Endothelial cell of umbilical vein (primary cell): ENCODE measurements at regions not wholly inside any gene's neighbourhood (a gene's known extent, or its start where the extent isn't known, plus 50 kb on each side); places are given as distances from the start of the nearest gene placed in this dataset.

Experiments
- BruUV-seq: library from RNA; stranded (reverse); fragments of 400-500 nt; replicated peaks from 2 replicates; lab custom pipeline; 2021; lab: Mats Ljungman, UMichigan
- CTCF ChIA-PET: fragments of 300-600, 350-600 bp; sonication (Branson Sonifier 250); formaldehyde crosslinking; loops from one replicate; lab custom pipeline; 2021; ENCODE audit warnings: antibody characterized with exemption, inconsistent platforms; lab: Charles Lee
- POLR2A ChIA-PET: fragments of 300-600, 350-600 bp; sonication (Branson Sonifier 250); formaldehyde crosslinking; loops from one replicate; lab custom pipeline; 2021; ENCODE audit warnings: antibody characterized with exemption, inconsistent platforms; lab: Charles Lee
- DNase-seq: peaks from one replicate; pipeline ENCODE4 v3.0.0-alpha.2; 2011; ENCODE audit warnings: low read depth, low spot score
- FAIRE-seq: peaks from 2 replicates; lab custom pipeline; 2011; peaks lifted over from hg19 to GRCh38; lab: Jason Lieb, UNC
- H2AFZ ChIP-seq: 2 replicates; pipeline ENCODE4 v1.6.0; 2012; ENCODE audit warnings: low read depth, low read length, control low read depth, inconsistent platforms
- H3K27ac ChIP-seq: 2 replicates; pipeline ENCODE4 v1.5.1; 2011; ENCODE audit warnings: low read depth, mild to moderate bottlenecking, control low read depth, low read length, moderate library complexity; ENCODE audit not compliant: insufficient read depth
- H3K27me3 ChIP-seq, 2 experiments: 2 replicates each; pipeline versions ENCODE4 v1.6.0 to v1.6.1; 2011; ENCODE audit warnings: low read length in 2 of 2, mixed read lengths in 1 of 2; ENCODE audit not compliant: control insufficient read depth in 2 of 2, insufficient read depth in 2 of 2
- H3K36me3 ChIP-seq, 2 experiments: 2 replicates in 1 of 2; 3 replicates in 1 of 2; pipeline ENCODE4 v1.5.1; 2011; ENCODE audit warnings: low read length in 2 of 2, mild to moderate bottlenecking in 1 of 2, moderate library complexity in 1 of 2; ENCODE audit not compliant: control insufficient read depth in 2 of 2, insufficient read depth in 2 of 2; ENCODE audit errors: extremely low read depth in 1 of 2
- H3K4me1 ChIP-seq: 3 replicates; pipeline ENCODE4 v1.5.1; 2011; ENCODE audit warnings: mild to moderate bottlenecking, low read length; ENCODE audit not compliant: control insufficient read depth, insufficient read depth; ENCODE audit errors: extremely low read depth
- H3K4me2 ChIP-seq: 2 replicates; pipeline ENCODE4 v1.6.1; 2011; ENCODE audit warnings: low read length, control low read depth, mixed read lengths; ENCODE audit not compliant: insufficient read depth
- H3K4me3 ChIP-seq, 3 experiments: fragments of 200-600 bp in 1 of 3; sonication (generic), shearing (Covaris generic) in 1 of 3; replicated peaks in 1 of 3; 2 replicates each; pipeline ENCODE4 v1.5.1; 2011 to 2016; ENCODE audit warnings: control low read depth in 3 of 3, low read length in 3 of 3, mild to moderate bottlenecking in 2 of 3, inconsistent platforms in 1 of 3, low read depth in 1 of 3, moderate library complexity in 1 of 3; ENCODE audit not compliant: insufficient read depth in 1 of 3
- H3K79me2 ChIP-seq: 2 replicates; pipeline ENCODE4 v1.6.0; 2012; ENCODE audit warnings: low read length, inconsistent platforms; ENCODE audit not compliant: control insufficient read depth, insufficient read depth
- H3K9ac ChIP-seq: replicated peaks from 2 replicates; pipeline ENCODE3; 2011; ENCODE audit warnings: low read length, control low read depth; ENCODE audit not compliant: insufficient read depth; ENCODE audit errors: extremely low read depth
- H3K9me1 ChIP-seq: replicated peaks from 3 replicates; pipeline ENCODE4 v1.6.0; 2011; ENCODE audit warnings: mild to moderate bottlenecking, low read length; ENCODE audit not compliant: control insufficient read depth, insufficient read depth; ENCODE audit errors: extremely low read depth
- H3K9me3 ChIP-seq: replicated peaks from 2 replicates; pipeline ENCODE4 v1.5.1; 2012; ENCODE audit warnings: low read length, inconsistent platforms; ENCODE audit not compliant: control insufficient read depth, insufficient read depth
- H4K20me1 ChIP-seq: replicated peaks from 2 replicates; pipeline ENCODE3; 2011; ENCODE audit warnings: mild to moderate bottlenecking, low read length; ENCODE audit not compliant: control insufficient read depth, insufficient read depth; ENCODE audit errors: extremely low read depth
- EZH2 ChIP-seq: IDR thresholded peaks from 2 replicates; pipeline ENCODE4 v1.6.1; 2012; ENCODE audit warnings: borderline replicate concordance, low read depth, mild to moderate bottlenecking, moderate library complexity, low read length, inconsistent platforms; ENCODE audit not compliant: severe bottlenecking
- GATA2 ChIP-seq: IDR thresholded peaks from 2 replicates; pipeline ENCODE4 v1.7.0; 2011; ENCODE audit warnings: low read depth, mild to moderate bottlenecking, moderate library complexity, mixed read lengths, low read length; ENCODE audit not compliant: insufficient read length, insufficient read depth
- JUN ChIP-seq: IDR thresholded peaks from 2 replicates; pipeline ENCODE4 v1.6.1; 2011; ENCODE audit warnings: borderline replicate concordance, low read depth; ENCODE audit not compliant: insufficient read length, insufficient read depth
- MYC ChIP-seq: IDR thresholded peaks from one replicate; pipeline ENCODE4 v1.6.1; 2011; ENCODE audit warnings: mild to moderate bottlenecking, low read depth, low read length
- POLR2A ChIP-seq: IDR thresholded peaks from 2 replicates; pipeline ENCODE4 v1.6.1; 2012; ENCODE audit warnings: low read depth, mild to moderate bottlenecking, control low read depth, low read length
- POLR2AphosphoS5 ChIP-seq: IDR thresholded peaks from 2 replicates; pipeline ENCODE4 v1.6.1; 2012; ENCODE audit warnings: low read depth, mild to moderate bottlenecking, control low read depth, low read length, moderate library complexity; ENCODE audit not compliant: insufficient read depth
- dilution Hi-C: fragments of 300-500 bp; cut with MboI; formaldehyde crosslinking; loops from one replicate; pipeline ENCODE4 v1.15.0; 2019; ENCODE audit warnings: low sequenced_read_pairs; ENCODE audit not compliant: extremely low pct_ligation_motif_present
- intact Hi-C: fragments of 100-400 bp; cut with micrococcal nuclease; formaldehyde crosslinking; loops from one replicate; pipeline ENCODE4 v1.10.0; 2022
- TF ChIP-seq, protein P1 (sequence below), 2 donors: IDR thresholded peaks; 1 replicate in 1 of 2; 2 replicates in 1 of 2; pipeline ENCODE4 v1.5.1; 2011; ENCODE audit warnings: low read length in 2 of 2, mild to moderate bottlenecking in 2 of 2, moderate library complexity in 2 of 2, control low read depth in 1 of 2, inconsistent platforms in 1 of 2, low read depth in 1 of 2; ENCODE audit not compliant: insufficient read depth in 1 of 2; ENCODE audit errors: extremely low read depth in 1 of 2
- TF ChIP-seq, protein P2 (sequence below): IDR thresholded peaks from 2 replicates; pipeline ENCODE4 v1.6.1; 2011; ENCODE audit not compliant: insufficient read depth, insufficient read length

DNA sequence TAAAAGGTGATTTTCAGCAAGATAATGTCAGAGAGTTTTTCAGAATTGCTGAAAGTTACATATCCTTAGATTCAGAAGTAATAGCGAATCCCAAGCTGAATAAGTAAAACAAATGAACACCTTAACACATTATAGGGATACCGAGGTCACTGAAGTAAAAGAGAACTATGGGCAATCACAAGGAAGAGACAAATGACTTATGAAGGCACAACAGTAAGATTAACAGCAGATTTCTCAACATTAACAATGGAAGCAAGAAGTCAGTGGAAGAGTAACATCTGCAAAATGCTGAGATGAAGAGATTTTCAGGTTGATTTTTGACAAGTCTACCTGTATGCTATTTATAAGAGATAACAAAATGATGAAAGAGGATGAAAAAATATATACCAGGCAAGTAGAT is 86.1 kb upstream of the EZR start:
- no peaks in the 10 kb centered on the region for H3K9me1 ChIP-seq
- no peaks in the 10 kb centered on the region for H3K79me2 ChIP-seq
- H3K9me3 ChIP-seq, result no peaks in the 10 kb centered on the region
- no peaks in the 10 kb centered on the region for H4K20me1 ChIP-seq
- dilution Hi-C loops, result no loop called here
- no peak overlapping the region for H3K9ac ChIP-seq
- H3K36me3 ChIP-seq, result no peaks in the 10 kb centered on the region
- H3K27me3 ChIP-seq, result peaks cover 0 to 2% of the 10 kb centered on the region in 2 experiments
- FAIRE-seq (no peak), DNase-seq (no peak)
- ChIA-PET CTCF (no interaction called here), POLR2A (no interaction called here)
- no peak overlapping the region for H2AFZ ChIP-seq
- H3K27ac ChIP-seq, result no peak overlapping the region
- H3K4me3 ChIP-seq, result no peak overlapping the region
- intact Hi-C loops, result no loop called here
- TF ChIP-seq, protein P1, sequence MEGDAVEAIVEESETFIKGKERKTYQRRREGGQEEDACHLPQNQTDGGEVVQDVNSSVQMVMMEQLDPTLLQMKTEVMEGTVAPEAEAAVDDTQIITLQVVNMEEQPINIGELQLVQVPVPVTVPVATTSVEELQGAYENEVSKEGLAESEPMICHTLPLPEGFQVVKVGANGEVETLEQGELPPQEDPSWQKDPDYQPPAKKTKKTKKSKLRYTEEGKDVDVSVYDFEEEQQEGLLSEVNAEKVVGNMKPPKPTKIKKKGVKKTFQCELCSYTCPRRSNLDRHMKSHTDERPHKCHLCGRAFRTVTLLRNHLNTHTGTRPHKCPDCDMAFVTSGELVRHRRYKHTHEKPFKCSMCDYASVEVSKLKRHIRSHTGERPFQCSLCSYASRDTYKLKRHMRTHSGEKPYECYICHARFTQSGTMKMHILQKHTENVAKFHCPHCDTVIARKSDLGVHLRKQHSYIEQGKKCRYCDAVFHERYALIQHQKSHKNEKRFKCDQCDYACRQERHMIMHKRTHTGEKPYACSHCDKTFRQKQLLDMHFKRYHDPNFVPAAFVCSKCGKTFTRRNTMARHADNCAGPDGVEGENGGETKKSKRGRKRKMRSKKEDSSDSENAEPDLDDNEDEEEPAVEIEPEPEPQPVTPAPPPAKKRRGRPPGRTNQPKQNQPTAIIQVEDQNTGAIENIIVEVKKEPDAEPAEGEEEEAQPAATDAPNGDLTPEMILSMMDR (IDR thresholded peaks at IDR 0.05; ENCODE audit: extremely low read depth in 1 of 2, insufficient read depth in 1 of 2, low read depth in 1 of 2, low read length in 2 of 2), result no peak
- no peak for TF ChIP-seq EZH2
- no peak overlapping the region for H3K4me2 ChIP-seq
- H3K4me1 ChIP-seq, result no peaks in the 10 kb centered on the region
- BruUV-seq, result no TSS peak

DNA sequence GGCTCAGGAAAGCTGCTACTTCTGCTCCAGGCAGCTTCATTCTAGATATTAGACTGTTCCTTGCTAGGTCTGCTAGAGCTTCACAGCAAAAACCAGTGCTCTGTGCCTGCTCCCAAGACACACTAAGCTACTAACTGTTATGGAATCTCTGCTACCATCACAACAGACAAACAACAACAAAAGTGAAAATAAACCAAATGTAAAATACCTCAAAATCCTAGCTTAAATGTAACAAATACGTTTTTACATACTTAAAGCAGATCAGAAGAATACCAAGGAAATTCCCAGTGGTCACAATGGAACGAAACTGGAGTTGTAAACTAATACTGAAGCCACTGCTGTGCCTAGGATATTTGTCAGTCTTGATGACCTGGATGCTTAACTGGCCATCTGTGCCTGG is 84.6 kb upstream of the EZR start:
- no peak overlapping the region for H3K4me3 ChIP-seq
- H3K27me3 ChIP-seq, result no peaks in the 10 kb centered on the region
- no peak overlapping the region for H3K9ac ChIP-seq
- no peak overlapping the region for H3K4me2 ChIP-seq
- H3K27ac ChIP-seq, result no peak overlapping the region
- no peaks in the 10 kb centered on the region for H3K9me1 ChIP-seq
- no peak for FAIRE-seq
- BruUV-seq, result no TSS peak
- dilution Hi-C loops, result no loop called here
- no peaks in the 10 kb centered on the region for H4K20me1 ChIP-seq
- POLR2A ChIA-PET, result no interaction called here
- no peak for DNase-seq
- no peaks in the 10 kb centered on the region for H3K36me3 ChIP-seq
- H2AFZ ChIP-seq, result no peak overlapping the region
- intact Hi-C loops, result no loop called here
- H3K4me1 ChIP-seq, result no peaks in the 10 kb centered on the region
- TF ChIP-seq JUN, result no peak
- no peak for TF ChIP-seq POLR2AphosphoS5
- no peak for TF ChIP-seq EZH2
- no peak for TF ChIP-seq POLR2A
- TF ChIP-seq GATA2, result no peak
- TF ChIP-seq MYC, result no peak
- TF ChIP-seq, protein P1 (IDR thresholded peaks at IDR 0.05; ENCODE audit: extremely low read depth in 1 of 2, insufficient read depth in 1 of 2, low read depth in 1 of 2, low read length in 2 of 2), result no peak
- TF ChIP-seq, protein P2, sequence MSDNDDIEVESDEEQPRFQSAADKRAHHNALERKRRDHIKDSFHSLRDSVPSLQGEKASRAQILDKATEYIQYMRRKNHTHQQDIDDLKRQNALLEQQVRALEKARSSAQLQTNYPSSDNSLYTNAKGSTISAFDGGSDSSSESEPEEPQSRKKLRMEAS, result no peak
- CTCF ChIA-PET, result interaction anchor here (0.7 to 1.8 kb wide), 2 partner anchors 9 to 17 kb away, joined by 3 to 5 read pairs; no protein-coding TSS in a partner anchor
- H3K9me3 ChIP-seq, result no peaks in the 10 kb centered on the region
- no peaks in the 10 kb centered on the region for H3K79me2 ChIP-seq
